C4-2B (cell line): ENCODE measurements at regions not wholly inside any gene's neighbourhood (a gene's known extent, or its start where the extent isn't known, plus 50 kb on each side); places are given as distances from the start of the nearest gene placed in this dataset.

Source experiments
- ZFX ChIP-seq: fragments of 450-650 bp; IDR thresholded peaks from 2 replicates; pipeline ENCODE4 v1.6.1; 2017
- TF ChIP-seq, protein P1 (sequence below): fragments of 450-650 bp; conservative IDR thresholded peaks from 2 replicates; pipeline ENCODE4 v1.5.1; 2017; ENCODE audit warnings: mild to moderate bottlenecking

DNA sequence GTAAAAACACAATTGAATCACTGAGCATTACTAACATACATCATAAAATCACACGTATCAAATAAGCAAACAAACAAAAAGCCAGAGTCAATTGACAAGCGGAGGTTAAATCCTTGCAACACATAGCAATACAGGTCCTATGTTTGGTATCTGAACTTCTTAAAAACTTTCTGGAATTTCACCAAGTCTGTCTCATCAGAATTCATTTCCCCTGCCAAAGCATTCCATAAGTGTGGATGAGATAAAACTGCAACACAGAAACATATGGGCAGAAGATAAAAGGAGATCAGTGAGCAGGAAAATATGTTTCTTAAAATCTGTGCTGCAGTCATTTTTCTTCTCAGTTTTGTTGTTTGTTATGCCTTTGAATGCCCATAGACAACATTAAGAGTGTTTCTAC, 1155.5 kb downstream of the TBL1XR1 start:
- TF ChIP-seq, protein P1, sequence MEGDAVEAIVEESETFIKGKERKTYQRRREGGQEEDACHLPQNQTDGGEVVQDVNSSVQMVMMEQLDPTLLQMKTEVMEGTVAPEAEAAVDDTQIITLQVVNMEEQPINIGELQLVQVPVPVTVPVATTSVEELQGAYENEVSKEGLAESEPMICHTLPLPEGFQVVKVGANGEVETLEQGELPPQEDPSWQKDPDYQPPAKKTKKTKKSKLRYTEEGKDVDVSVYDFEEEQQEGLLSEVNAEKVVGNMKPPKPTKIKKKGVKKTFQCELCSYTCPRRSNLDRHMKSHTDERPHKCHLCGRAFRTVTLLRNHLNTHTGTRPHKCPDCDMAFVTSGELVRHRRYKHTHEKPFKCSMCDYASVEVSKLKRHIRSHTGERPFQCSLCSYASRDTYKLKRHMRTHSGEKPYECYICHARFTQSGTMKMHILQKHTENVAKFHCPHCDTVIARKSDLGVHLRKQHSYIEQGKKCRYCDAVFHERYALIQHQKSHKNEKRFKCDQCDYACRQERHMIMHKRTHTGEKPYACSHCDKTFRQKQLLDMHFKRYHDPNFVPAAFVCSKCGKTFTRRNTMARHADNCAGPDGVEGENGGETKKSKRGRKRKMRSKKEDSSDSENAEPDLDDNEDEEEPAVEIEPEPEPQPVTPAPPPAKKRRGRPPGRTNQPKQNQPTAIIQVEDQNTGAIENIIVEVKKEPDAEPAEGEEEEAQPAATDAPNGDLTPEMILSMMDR: no peak
- TF ChIP-seq ZFX: no peak
